ENCODE measurements at regions not wholly inside any gene's neighbourhood (a gene's known extent, or its start where the extent isn't known, plus 50 kb on each side); places are given as distances from the start of the nearest gene placed in this dataset.

DNA sequence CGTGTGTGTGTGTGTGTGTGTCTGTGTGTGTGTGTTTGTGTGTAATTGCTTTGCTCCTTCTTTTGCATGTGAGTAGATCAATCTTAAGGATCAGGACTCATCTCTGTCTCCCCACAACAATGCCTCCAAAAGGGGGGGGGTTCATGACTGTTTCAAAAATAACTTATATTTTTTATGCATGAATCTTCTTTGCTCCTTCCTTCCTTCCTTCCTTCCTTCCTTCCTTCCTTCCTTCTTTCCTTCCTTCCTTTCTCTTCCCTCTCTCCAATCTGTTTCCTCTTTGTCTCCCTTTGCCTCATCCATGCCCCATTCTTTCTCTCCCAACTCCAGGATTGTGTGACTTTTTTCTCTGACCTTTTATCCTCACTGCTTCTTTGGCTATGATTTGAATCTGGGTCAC, 126.4 kb upstream of the OSMR start:
- no peak overlapping the region for H3K4me3 ChIP-seq (ENCODE audit: control extremely low read depth in 1 of 5, extremely low read depth in 1 of 5, insufficient read depth in 1 of 5, low read depth in 2 of 5, low read length in 4 of 5)
- H4K20me1 ChIP-seq (ENCODE audit: control insufficient read depth, insufficient read depth, low read length, poor library complexity, severe bottlenecking): no peaks in the 10 kb centered on the region
- Mint-ChIP-seq H3K4me1 (no peaks in the 10 kb centered on the region), H3K27ac (no peak overlapping the region), H3K27me3 (no peaks in the 10 kb centered on the region), H3K4me3 (no peak overlapping the region), H3K9me3 (ENCODE audit: insufficient read depth) (no peaks in the 10 kb centered on the region)
- H3K27me3 ChIP-seq (replicated peaks in 1 of 4; ENCODE audit: control extremely low read depth in 1 of 4, control insufficient read depth in 3 of 4, insufficient read depth in 4 of 4, low read length in 3 of 4): no peaks in the 10 kb centered on the region
- H3K9me3 ChIP-seq (ENCODE audit: control extremely low read depth in 1 of 3, control insufficient read depth in 2 of 3, insufficient read depth in 1 of 3, low read length in 2 of 3): no peaks in the 10 kb centered on the region
- H3K9ac ChIP-seq (ENCODE audit: low read length): no peak overlapping the region
- H3K4me1 ChIP-seq (ENCODE audit: control insufficient read depth in 2 of 2, insufficient read depth in 2 of 2, low read length in 2 of 2): no peaks in the 10 kb centered on the region
- ATAC-seq (ENCODE audit: low read depth): no peak
- no peak overlapping the region for H2AFZ ChIP-seq (ENCODE audit: insufficient read depth, low read depth, low read length, poor library complexity, severe bottlenecking)
- POLR2A ChIA-PET: no interaction called here
- H3K36me3 ChIP-seq (replicated peaks in 1 of 2; ENCODE audit: control extremely low read depth in 1 of 2, control insufficient read depth in 1 of 2, extremely low read depth in 1 of 2, insufficient read depth in 2 of 2, low read length in 1 of 2): no peaks in the 10 kb centered on the region
- WGBS (ENCODE audit: insufficient coverage): no CpG with 5 or more reads among the region's 1 CpG
- no peaks in the 10 kb centered on the region for H3K79me2 ChIP-seq (ENCODE audit: control insufficient read depth, insufficient read depth, low read length)
- H3K27ac ChIP-seq (ENCODE audit: low read length in 2 of 2): no peak overlapping the region
- intact Hi-C loops (cut with micrococcal nuclease): no loop called here
- H3K4me2 ChIP-seq (replicated peaks; ENCODE audit: low read depth, low read length, poor library complexity, severe bottlenecking): no peak overlapping the region
- DNase-seq: no peak
- CTCF ChIA-PET: no interaction called here
- TF ChIP-seq, protein P1, sequence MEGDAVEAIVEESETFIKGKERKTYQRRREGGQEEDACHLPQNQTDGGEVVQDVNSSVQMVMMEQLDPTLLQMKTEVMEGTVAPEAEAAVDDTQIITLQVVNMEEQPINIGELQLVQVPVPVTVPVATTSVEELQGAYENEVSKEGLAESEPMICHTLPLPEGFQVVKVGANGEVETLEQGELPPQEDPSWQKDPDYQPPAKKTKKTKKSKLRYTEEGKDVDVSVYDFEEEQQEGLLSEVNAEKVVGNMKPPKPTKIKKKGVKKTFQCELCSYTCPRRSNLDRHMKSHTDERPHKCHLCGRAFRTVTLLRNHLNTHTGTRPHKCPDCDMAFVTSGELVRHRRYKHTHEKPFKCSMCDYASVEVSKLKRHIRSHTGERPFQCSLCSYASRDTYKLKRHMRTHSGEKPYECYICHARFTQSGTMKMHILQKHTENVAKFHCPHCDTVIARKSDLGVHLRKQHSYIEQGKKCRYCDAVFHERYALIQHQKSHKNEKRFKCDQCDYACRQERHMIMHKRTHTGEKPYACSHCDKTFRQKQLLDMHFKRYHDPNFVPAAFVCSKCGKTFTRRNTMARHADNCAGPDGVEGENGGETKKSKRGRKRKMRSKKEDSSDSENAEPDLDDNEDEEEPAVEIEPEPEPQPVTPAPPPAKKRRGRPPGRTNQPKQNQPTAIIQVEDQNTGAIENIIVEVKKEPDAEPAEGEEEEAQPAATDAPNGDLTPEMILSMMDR (IDR thresholded peaks at IDR 0.05): no peak

DNA sequence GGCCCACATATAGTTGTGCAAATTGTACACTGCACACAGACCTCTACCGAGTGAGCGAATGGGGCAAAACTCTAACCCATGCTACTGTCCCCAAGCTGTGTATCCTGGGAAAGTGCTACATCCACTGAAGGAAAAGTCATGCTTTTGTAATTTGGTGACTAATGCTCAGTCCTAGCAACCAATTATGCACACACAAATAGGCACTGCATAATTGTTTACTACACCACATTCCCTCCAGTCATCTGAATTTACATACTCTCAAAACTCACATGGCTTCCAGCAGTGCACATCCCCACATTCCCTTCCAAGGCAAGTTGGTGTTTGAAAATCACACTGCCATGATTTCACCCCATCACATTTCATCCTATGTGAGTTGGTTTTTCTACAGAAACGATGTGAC, 125.9 kb upstream of the OSMR start:
- H3K79me2 ChIP-seq (ENCODE audit: control insufficient read depth, insufficient read depth, low read length): no peaks in the 10 kb centered on the region
- H3K27ac ChIP-seq (ENCODE audit: low read length in 2 of 2): no peak overlapping the region
- WGBS (ENCODE audit: insufficient coverage): 100% methylated on average over 2 of the region's 3 CpGs
- H3K4me3 ChIP-seq (ENCODE audit: control extremely low read depth in 1 of 5, extremely low read depth in 1 of 5, insufficient read depth in 1 of 5, low read depth in 2 of 5, low read length in 4 of 5): no peak overlapping the region
- ChIA-PET POLR2A (no interaction called here), CTCF (no interaction called here)
- H4K20me1 ChIP-seq (ENCODE audit: control insufficient read depth, insufficient read depth, low read length, poor library complexity, severe bottlenecking): no peaks in the 10 kb centered on the region
- intact Hi-C loops (cut with micrococcal nuclease): no loop called here
- Mint-ChIP-seq H3K9me3 (ENCODE audit: insufficient read depth) (no peaks in the 10 kb centered on the region), H3K4me3 (no peak overlapping the region), H3K27ac (no peak overlapping the region), H3K4me1 (no peaks in the 10 kb centered on the region), H3K27me3 (no peaks in the 10 kb centered on the region)
- no peak overlapping the region for H2AFZ ChIP-seq (ENCODE audit: insufficient read depth, low read depth, low read length, poor library complexity, severe bottlenecking)
- TF ChIP-seq EZH2 (IDR thresholded peaks at IDR 0.05; ENCODE audit: borderline replicate concordance, insufficient read depth, low read depth, low read length, poor library complexity, severe bottlenecking): no peak
- TF ChIP-seq, protein P1 (IDR thresholded peaks at IDR 0.05): no peak
- H3K9me3 ChIP-seq (ENCODE audit: control extremely low read depth in 1 of 3, control insufficient read depth in 2 of 3, insufficient read depth in 1 of 3, low read length in 2 of 3): no peaks in the 10 kb centered on the region
- H3K9ac ChIP-seq (ENCODE audit: low read length): no peak overlapping the region
- ATAC-seq (ENCODE audit: low read depth) (no peak), DNase-seq (no peak)
- H3K36me3 ChIP-seq (replicated peaks in 1 of 2; ENCODE audit: control extremely low read depth in 1 of 2, control insufficient read depth in 1 of 2, extremely low read depth in 1 of 2, insufficient read depth in 2 of 2, low read length in 1 of 2): no peaks in the 10 kb centered on the region
- H3K27me3 ChIP-seq (replicated peaks in 1 of 4; ENCODE audit: control extremely low read depth in 1 of 4, control insufficient read depth in 3 of 4, insufficient read depth in 4 of 4, low read length in 3 of 4): no peaks in the 10 kb centered on the region
- H3K4me2 ChIP-seq (replicated peaks; ENCODE audit: low read depth, low read length, poor library complexity, severe bottlenecking): no peak overlapping the region
- no peaks in the 10 kb centered on the region for H3K4me1 ChIP-seq (ENCODE audit: control insufficient read depth in 2 of 2, insufficient read depth in 2 of 2, low read length in 2 of 2)
